ENCODE measurements at regions not wholly inside any gene's neighbourhood (a gene's known extent, or its start where the extent isn't known, plus 50 kb on each side); places are given as distances from the start of the nearest gene placed in this dataset.
"Not testable (repeated sequence)": the region's sequence is repeated elsewhere in the genome, so short reads cannot be mapped to it uniquely, and the experiment has no call there.

DNA sequence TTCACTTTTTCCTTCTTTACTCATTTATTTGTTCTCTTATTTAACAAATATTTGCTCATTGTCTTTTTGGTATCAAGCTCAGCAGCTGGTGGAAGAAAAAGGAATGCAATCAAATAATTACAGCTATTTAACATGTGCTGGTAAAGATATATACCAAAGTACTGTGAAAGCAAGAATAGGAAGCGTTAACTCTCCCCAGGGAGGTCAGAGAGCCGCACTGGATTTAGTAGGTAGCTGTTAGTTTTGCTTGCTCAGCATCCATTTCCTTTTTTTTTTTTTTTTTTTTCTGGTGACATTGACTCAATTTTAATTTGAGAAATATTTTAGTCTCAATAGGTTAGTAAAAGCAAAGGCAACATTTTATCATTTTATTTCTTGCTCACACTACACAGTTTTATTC, 308.5 kb upstream of the MDFIC2 start:
- no peak for DNase-seq

DNA sequence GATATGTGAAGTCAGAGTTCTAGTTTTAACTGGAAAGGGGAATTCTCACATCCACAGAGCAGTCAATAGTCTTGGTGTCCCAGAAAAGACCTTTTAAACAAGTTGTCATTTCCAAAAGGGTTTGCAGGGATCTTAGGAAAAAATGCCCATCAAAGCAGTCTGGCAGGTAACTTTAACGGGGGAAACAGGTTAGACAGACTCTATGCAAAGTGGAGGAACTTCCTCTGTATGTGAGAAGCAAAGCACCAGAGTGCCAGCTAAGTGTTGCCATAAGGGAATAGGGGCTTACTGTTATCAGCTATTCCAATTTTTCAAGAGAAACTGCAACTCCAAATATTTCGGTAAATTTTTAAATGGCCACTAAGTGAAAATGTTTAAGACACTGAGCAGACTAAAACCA, 307.9 kb upstream of the MDFIC2 start:
- no peak for DNase-seq

DNA sequence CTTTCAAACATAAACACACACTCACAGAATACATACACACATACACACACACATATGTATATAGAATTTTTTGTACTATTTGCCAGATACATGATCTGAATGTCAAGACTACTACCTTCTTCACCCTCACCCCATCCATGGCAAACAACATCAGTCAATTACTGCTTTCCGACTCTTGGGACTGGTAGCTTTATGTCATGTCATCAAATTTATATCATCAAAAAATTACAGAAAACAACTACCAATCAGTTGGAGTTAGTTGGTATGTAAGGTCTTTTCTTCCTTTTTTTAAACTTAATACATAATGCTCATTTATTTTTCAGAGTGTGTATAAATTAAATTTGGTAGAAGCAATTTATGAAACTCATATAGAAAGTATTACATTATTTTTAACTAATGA, 305.7 kb upstream of the MDFIC2 start:
- no peak for DNase-seq

DNA sequence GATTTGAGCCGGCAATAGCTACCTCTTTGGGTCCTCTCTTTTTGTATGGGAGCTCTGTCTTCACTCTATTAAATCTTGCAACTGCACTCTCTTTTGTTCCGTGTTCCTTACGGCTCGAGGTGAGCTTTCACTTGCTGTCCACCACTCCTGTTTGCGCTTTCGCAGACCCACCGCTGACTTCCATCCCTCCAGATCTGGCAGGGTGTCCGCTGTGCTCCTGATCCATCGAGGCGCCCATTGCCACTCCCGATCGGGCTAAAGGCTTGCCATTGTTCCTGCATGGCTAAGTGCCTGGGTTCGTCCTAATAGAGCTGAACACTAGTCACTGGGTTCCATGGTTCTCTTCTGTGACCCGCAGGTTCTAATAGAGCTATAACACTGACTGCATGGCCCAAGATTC, 304.9 kb upstream of the MDFIC2 start:
- not testable (repeated sequence) for DNase-seq

DNA sequence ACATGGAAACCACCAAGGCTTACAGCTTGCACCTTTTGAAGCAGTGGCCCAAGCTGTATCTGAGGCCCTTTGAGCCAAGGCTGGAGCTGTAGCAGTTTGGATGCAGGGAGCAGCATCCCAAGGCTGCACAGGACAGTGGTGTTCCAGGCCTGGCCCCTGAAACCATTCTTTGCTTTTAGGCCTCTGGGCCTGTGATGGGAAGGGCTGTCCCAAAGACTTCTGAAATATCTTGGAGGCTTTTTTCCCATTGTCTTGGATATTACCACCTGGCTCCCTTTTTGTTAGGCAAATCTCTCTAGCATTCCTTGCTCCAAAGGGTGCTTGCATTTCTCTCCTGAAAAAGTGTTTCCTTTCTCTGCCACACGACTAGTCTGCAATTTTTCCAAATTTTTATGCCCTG, 302.8 kb upstream of the MDFIC2 start:
- no peak for DNase-seq

DNA sequence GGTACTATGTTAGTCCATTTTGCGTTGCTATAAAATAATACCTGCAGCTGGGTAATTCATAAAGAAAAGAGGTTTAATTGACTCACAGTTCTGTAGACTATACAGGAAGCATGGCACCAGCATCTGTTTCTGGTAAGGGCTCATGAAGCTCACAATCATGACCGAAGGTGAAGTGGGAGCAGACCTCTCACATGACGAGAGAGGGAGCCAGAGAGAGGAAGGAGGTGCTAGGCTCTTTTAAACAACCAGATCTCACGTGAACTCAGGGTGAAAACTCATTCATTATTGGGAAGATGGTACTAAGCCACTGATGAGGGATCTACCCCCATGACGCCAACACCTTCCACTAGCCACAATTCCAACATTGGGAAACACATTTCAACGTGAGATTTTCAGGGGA, 301.7 kb upstream of the MDFIC2 start:
- DNase-seq: no peak

DNA sequence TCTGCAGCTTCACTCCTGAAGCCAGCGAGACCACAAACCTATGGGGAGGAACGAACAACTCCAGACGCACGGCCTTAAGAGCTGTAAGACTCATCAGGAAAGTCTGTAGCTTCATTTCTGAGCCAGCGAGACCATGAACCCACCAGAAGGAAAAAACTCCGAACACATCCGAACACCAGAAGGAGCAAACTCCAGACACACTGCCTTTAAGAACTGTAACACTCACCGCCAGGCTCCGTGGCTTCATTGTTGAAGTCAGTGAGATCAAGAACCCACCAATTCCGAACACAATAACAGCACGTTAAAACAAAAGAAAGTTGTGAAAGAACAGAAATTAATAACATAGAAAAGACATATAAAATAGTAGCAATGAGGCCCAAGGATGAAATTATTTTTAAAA, 300.5 kb upstream of the MDFIC2 start:
- no peak for DNase-seq

DNA sequence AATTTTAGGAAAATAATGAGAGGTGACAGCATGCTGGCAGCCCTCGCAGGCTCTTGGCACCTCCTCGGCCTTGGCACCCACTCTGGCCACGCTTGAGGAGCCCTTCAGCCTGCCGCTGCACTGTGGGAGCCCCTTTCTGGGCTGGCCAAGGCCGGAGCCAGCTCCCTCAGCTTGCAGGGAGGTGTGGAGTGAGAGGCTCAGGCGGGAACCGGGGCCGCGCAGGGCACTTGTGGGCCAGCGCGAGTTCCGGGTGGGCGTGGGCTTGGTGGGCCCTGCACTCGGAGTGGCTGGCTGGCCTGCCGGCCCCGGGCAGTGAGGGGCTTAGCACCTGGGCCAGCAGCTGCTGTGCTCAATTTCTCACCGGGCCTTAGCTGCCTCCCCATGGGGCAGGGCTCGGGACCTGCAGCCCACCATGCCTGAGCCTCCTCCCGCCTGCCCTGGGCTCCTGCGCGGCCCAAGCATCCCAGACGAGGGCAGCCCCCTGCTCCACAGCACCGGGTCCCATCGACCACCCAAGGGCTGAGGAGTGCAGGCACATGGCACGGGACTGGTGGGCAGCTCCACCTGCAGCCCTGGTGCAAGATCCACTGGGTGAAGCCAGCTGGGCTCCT, 299.3 kb upstream of the MDFIC2 start:
- DNase-seq: not testable (repeated sequence)

DNA sequence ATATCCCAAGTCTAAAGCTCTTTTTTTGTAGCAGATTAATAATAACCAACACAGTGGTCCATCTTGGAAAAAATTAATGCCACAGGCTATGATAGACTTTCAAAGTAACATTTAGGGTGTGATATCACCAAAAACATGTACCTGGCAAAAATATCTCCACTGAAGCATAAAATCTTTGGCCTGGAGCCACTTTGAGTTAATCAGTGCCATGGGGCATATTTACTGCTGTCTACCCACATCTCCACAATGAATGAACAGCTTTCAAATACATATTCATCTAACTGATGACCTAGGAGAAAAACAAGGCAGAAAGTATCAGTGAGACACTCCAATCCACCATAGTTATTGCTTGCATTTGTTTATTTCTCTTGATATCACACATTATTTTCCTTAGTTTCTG, 296.0 kb upstream of the MDFIC2 start:
- DNase-seq: no peak

DNA sequence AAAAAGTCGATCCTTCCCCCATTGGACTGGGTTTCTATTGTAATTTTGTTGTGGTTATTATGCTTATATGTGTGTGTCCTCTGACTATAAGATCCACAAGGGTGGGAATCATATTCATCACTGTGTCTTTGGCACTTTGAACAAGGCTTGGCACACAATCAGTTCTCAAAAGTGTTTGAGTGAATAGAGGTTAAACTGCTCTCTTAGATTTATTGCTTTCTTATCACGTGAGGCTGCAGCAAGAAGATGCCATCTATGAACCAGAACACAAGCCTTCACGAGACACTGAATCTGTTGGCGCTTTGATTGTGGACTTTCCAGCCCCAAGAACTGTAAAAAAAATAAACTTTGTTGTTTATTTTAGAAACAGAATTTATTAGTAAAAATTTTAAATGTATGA, 295.0 kb upstream of the MDFIC2 start:
- DNase-seq: no peak

DNA sequence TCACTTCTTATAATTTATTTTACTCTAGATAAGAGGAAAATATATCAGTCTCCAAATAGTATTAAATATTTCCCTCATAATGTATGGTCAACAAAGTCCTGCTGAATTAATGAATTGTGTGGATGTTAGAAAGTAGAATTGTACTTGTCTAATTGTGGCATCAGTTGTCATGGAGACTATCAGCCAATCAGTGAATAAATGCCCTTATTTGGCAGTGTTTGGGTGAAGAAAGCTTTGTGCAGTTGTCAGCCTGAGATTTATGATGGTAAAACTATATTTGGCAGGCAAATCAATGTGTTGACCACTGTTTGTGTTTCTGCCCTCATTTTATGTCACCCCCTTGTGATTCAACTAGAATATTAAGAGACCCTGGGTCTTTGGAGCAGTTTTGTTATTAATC, 293.6 kb upstream of the MDFIC2 start:
- DNase-seq: no peak

DNA sequence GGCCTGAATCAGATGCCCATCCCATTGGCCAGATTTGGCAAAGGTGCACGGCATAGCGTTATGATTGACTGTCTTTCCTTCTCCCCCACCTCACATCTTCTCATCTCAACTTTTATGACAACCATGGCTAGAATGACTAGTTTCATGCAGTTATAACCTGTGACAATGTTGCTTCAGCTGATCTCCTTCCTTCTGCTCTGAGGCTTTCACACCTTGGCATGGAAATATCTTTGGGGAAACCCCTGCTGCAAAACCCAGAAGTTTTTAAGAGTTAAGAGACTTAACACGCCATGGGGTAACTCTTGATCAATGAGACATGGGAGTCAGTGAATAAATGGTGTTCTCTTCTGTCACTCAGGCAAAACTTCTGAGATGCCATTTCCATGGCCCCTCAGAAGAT, 290.7 kb upstream of the MDFIC2 start:
- no peak for DNase-seq

DNA sequence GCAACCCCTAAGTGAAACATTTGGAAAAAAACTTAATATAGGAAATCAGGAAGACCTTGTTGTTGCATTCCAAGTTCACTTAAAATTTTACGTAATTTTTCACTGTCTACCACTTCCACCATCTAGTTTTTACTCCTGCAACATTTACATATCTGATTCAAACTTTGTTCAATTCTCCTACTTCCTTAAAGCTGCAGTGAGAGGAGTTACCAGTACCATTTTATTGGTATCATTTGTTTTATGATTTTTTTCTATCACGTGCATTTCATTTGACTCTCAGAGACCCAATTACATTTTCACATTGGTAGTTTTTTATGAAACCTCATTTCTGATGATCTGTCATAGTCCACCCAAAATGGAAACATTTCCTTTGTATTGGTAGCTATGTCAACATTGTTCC, 284.9 kb upstream of the MDFIC2 start:
- no peak for DNase-seq

DNA sequence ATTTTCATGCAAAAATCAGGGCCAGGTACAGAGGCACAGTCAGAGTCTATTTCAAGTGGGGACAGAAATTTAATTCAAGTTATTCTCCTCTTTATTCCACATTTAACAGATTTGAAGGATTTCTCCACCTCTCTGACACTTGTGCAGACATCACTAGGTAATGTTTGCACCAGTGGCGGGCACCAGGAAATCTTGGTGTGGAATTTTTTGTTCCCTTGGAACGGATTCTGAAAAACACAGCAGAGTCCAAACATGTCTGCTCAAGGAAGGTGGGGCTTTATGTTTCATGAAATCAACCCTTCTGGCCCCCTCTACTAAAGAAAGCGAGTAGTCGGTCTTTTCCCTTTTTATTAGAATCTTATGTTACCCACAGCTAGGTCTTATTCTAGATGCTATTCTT, 271.2 kb upstream of the MDFIC2 start:
- DNase-seq: no peak

DNA sequence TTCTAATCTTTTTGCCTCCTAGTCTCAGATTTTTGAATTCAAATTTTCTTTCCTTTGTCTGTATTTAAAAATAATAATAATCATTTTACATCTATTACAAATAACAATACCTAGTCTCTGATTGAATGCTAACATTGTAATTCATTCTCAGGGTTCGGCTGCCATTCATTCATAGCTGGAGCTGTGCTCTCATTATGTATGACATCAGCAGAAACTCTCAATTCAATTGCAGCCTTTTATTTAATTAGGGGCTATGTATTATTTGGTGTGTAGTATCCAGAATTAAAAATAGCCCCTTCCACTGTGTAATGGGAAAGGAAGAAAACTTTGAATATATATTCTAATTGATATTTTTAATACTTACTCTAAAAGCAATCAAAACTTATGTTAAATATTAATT, 270.4 kb upstream of the MDFIC2 start:
- no peak for DNase-seq

DNA sequence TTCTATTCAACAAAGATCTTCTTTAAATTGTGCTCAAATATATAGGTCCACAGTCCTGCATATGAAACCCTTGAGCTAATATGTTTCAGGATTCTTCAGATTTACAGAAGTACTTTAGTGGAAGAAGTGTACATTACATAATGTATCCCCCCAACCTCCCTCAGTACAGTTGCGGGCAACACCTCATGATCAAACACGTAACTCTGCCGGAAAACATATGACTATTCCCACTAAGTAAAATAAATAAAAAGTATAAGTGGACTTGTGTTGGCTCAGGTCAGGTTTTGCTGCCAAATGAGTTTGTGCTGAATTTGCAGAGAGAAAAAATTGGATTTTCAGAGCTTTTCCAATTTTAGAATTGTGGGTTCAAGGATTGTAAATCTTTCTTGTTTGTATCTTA, 267.6 kb upstream of the MDFIC2 start:
- DNase-seq: no peak

DNA sequence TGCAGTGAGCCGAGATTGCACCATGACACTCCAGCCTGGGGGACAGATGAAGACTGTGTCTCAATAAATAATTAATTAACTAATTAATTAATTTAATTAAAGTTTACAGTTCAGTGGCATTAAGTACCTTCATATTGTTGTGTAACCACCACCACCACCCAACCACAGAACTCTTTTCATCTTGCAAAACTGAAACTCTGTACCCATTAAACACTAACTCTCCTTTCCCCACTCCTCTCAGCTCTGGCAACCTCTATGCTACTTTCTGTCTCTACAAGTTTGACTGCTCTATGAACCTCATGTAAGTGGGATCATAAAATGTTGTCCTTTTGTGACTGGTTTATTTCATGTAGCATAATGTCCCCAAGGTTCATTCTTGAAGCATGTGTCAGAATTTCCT, 259.3 kb upstream of the MDFIC2 start:
- no peak for DNase-seq

DNA sequence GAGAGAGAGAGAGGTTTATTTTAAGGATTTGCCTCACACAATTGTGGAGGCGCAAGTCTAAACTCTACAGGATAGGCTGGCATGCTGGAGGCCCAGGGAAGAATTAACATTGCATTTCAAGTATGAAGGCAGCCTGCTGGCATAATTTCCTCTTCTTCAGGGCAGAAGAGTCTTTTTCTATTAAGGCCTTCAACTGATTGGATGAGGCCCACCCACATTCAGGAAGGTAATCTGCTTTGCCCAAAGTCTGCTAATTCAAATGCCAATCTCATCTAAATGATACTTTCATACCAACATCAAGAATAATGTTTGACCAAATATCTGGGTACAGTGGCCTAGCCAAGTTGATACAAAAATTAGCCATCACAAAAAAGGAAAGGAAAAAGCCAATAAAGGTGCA, 258.1 kb upstream of the MDFIC2 start:
- DNase-seq: no peak

DNA sequence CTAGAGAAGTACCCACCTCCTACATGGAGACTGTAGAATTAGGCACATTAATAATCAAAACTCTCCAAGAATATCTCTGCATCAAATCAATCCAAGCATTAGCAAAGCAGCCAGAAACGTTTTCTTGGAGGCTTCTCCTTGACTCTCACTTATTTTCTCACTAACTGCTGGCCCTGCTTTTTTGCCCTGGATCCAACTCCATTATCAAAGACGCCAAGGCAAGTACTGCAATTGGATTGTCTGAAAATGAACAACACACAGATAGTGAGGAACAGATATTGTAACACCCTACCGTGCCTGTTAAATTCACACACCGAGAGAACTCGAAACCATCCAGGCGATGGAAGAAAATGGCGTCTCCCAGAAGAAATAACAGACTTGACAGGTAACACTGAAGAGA, 256.2 kb upstream of the MDFIC2 start:
- no peak for DNase-seq

DNA sequence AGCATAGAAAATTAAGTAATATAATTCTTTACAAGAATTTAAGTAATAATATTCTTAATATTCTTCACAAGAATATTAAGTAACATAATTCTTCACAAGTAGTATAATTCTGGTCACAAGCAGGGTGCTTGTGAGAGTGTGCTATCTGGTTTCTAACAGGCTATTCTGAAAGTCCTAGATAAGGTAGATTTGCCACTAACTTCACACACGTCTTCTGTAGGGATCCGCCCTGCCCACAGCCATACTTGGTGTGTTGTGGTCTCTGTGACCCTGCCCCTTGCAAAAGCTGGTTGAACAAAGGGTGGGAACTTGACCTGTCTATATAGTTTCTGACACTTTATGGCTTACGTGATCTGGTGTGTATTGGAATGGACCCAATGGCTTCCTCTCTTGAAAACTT, 253.4 kb upstream of the MDFIC2 start:
- no peak for DNase-seq

DNA sequence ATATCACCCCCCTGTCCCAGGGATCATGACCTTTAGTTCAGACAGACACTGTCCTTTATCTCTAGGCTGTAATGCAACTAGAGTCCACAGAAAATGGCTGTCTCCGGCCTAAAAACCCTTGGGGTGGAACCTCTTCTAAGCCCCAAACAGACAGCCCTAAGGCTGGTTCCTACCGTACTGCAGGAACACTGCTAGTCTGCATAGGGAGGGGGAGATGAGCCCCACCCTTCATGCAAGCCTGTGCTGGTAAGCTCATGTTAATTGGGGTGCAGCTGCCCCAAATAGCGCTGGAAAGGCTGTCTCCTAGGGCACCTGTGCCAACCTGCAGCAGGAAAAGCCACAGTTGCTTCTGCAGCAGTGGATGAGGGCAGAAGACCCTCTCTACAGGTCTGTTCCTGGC, 252.1 kb upstream of the MDFIC2 start:
- DNase-seq: no peak

DNA sequence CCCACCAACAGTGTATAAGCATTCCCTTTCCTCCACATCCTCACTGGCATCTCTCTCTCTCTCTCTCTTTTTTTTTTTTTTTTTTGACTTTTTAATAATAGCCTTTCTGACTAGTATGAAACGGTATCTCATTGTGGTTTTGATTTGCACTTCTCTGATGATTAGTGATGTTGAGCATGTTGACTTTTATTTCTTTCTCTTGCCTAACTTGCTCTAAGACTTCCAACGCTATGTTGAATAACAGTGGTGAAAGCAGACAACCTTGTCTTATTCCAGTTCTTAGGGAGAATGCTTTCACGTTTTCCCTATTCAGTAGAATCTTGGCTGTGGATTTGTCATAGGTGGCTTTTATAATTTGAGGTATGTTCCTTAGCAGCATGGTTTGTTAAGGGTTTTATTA, 249.4 kb upstream of the MDFIC2 start:
- DNase-seq: no peak

DNA sequence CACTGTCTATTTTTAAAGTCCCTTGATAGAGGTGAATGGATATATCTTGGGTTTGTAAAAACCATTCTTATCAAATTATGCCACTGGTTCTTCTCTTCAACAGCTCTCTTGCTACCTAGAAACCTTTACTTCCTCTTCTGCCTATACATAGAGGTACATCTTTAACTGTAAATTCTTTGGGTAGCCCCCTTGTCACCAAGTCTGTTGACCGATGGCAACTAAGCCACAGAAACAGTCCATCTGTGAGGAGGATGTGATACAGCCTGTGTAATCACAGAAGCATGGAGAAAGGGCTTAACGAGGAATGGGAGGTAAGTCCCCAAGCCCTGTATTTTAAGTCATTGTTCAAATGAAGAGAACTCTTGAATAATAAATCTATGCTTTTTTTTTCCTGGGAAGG, 246.5 kb upstream of the MDFIC2 start:
- DNase-seq: no peak

DNA sequence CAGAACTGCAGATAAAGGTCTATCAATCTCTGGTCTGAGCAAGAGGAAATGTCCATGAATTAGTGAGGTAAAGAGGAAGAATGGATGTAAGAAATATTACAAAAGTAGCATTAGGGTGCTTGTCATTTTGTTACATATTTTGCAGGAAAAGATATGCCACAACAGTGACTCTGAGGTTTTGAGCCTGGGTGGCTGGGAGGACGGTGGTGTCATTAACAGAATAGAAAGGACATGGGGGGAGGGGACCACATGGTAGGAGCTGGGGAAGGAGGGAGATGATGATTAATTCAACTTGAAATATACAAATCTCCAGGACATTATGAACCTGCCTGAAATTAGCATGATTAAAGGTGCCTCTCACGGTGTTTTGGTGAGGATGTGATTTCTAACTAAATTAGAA, 245.5 kb upstream of the MDFIC2 start:
- DNase-seq: no peak

DNA sequence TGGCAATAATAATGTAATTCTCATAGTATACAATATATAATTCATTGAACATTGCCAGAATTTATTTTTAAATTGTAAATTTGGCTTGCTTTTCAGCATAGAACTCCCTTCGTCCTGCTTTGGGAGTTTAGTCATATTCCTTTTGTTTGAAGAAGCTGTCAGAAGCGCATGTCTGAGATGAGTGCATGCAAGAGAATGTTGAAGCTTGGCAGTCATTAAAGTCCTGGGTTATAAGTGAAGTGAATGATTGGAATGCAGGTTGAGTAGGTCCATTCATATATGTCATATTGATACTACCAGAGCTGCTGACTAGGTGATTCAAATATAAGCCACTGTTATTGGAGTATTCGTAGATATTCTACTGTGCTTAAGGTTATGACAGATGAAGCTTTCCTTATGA, 243.6 kb upstream of the MDFIC2 start:
- no peak for DNase-seq

DNA sequence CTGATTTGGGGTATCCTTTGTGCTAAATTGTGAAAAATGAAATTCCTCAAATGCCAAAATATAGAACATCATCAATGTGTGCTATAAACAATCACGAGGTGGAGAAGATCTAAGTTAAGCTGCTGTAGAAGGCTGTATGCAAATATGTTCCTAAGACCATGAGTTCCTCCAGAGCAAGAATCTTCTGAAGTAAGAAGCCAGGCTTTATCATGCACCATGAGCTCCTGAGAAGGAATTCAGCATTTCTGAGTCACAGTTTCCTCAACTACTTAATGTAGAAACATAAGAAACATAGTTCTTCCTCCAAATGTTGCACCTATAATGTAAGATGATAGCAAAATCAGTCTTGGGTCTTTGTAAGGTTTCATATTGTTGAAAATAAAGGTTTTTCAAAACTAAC, 241.7 kb upstream of the MDFIC2 start:
- no peak for DNase-seq

All from activated CD8-positive, alpha-beta memory T cell treated with anti-CD3 and anti-CD28 coated beads for 24 hours (primary cell).